ENCODE measurements at regions not wholly inside any gene's neighbourhood (a gene's known extent, or its start where the extent isn't known, plus 50 kb on each side); places are given as distances from the start of the nearest gene placed in this dataset.

DNA sequence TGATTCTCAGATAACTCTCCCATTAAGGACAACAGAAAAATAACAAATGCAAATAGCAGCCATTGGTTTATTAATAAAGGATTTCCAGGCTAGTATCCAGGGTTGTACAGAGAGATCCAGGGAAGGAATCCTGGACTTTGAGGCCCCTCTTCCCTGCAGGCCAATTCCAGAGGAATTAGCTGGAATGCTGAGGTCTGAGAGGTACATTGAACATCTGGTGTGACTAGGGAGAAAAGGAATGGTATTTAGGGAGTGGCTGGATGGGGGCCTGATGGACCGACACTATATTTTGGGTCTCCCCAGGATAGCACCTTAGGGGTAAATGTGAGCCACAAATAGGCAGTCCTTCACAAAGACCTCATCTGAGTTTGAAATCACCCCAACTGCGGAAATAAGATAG lies 924.5 kb downstream of the AACS start:
- Histone ChIP-seq H4K20me1 (no peaks in the 10 kb centered on the region), H3K27ac (no peak overlapping the region), H3K36me3 (no peaks in the 10 kb centered on the region), H3K9me3 (no peaks in the 10 kb centered on the region), H3K4me3 (no peak overlapping the region), H3K4me1 (no peaks in the 10 kb centered on the region), H3K27me3 (no peaks in the 10 kb centered on the region), H3K4me2 (no peak overlapping the region), H3K9ac (no peak overlapping the region)
- TF ChIP-seq Cebpa-rat (IDR thresholded peaks at IDR 0.05), result no peak

DNA sequence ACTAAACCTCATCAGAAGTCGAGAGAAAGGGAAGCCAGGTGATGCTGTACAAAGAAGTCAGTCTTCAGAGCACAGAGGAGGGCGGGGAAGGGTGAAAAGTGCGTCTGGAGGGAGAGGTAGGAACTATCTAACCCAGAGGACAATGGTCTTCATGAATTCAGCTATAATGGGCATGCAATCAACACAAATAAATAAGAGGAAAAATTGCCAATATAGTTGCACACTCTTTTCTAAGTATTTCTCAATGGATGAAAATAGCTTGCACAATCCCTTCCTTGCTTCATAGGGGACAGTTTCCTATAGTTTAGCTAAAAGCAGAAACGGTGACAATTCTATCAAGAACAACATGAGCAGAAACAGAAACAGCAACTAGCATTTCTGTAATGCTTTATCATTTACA lies 931.2 kb downstream of the AACS start:
- no peak overlapping the region for H3K9ac ChIP-seq
- no peaks in the 10 kb centered on the region for H3K4me1 ChIP-seq
- H3K36me3 ChIP-seq, result no peaks in the 10 kb centered on the region

DNA sequence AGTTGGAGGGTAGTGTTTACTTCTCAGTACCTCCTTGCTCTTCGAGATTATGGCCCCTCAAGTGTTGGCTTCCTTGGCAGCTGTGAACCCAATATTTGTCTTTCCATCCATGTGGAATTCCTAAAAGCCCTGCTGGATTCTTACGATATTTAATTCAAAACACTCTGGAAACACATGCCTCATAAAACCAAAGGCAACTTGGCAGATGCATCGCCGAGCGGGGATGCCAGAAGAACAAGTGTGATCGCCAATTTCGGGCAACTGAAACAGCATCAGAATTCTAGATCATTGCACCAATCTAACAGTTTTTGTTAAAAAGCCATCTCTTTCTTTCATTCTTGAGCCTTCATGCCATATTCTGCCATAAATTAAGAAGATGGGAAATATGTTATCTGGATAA lies 934.4 kb downstream of the AACS start:
- Histone ChIP-seq H3K9me3 (peaks cover 16% of the 10 kb centered on the region), H3K4me2 (no peak overlapping the region)

More for the DNA sequence above, 931.2 kb downstream of the AACS start:
- Histone ChIP-seq H3K4me2 (no peak overlapping the region), H3K9me3 (no peaks in the 10 kb centered on the region), H3K4me3 (no peak overlapping the region), H3K27me3 (no peaks in the 10 kb centered on the region), H3K27ac (no peak overlapping the region), H4K20me1 (no peaks in the 10 kb centered on the region)
- no peak for TF ChIP-seq Cebpa-rat (IDR thresholded peaks at IDR 0.05)

DNA sequence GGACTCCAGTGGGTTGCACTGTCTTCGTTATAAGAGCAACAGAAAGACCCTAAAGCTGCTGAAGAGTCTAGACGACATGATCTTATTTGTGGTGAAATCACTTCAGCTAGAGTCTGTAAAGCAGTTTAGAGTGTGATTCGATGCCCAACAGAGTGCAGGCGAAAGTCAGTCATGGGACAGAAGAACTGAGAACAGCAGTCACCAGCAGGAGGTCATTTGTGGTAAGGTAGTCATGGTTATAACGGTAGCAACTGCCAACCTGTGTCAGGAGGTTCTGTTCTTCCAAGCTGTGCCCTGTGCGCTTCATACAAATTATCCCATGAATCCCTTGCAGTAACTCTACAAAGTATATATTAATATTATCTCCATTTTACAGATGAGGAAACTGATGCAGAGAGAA lies 954.1 kb downstream of the AACS start:
- TF ChIP-seq Cebpa-rat (IDR thresholded peaks at IDR 0.05), result no peak
- Histone ChIP-seq H4K20me1 (no peaks in the 10 kb centered on the region), H3K9me3 (peaks cover 44% of the 10 kb centered on the region), H3K27ac (no peak overlapping the region), H3K9ac (no peak overlapping the region), H3K27me3 (no peaks in the 10 kb centered on the region), H3K4me3 (no peak overlapping the region), H3K36me3 (no peaks in the 10 kb centered on the region), H3K4me2 (no peak overlapping the region), H3K4me1 (no peaks in the 10 kb centered on the region)

More for the DNA sequence above, 934.4 kb downstream of the AACS start:
- Histone ChIP-seq H3K36me3 (no peaks in the 10 kb centered on the region), H3K27ac (no peak overlapping the region), H3K4me3 (no peak overlapping the region), H4K20me1 (no peaks in the 10 kb centered on the region), H3K27me3 (no peaks in the 10 kb centered on the region), H3K9ac (no peak overlapping the region), H3K4me1 (no peaks in the 10 kb centered on the region)
- TF ChIP-seq Cebpa-rat (IDR thresholded peaks at IDR 0.05), result no peak

DNA sequence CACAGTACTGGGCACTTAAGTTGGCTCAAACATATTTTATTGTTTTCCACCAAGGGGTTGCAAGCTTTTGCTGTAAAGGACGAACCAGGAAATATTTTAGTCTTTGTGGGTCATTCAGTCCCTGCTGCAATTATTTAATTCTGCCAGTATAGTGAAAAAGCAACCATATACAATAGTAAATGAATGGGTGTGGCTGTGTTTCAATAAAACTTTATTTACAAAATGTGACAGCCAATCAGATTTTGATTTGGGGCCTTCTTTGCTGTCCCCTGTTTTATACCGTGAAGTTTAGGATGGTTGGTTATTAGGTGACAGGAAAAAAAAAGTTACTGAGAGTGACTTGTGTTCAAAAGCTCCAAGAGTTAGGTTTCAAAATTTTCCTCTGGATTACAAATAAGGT lies 956.4 kb downstream of the AACS start:
- H3K9ac ChIP-seq, result no peak overlapping the region
- no peaks in the 10 kb centered on the region for H4K20me1 ChIP-seq
- no peak overlapping the region for H3K4me2 ChIP-seq
- no peaks in the 10 kb centered on the region for H3K36me3 ChIP-seq
- TF ChIP-seq Cebpa-rat (IDR thresholded peaks at IDR 0.05), result no peak
- H3K27me3 ChIP-seq, result no peaks in the 10 kb centered on the region
- no peak overlapping the region for H3K27ac ChIP-seq
- H3K4me3 ChIP-seq, result no peak overlapping the region
- no peaks in the 10 kb centered on the region for H3K4me1 ChIP-seq
- peaks cover 35% of the 10 kb centered on the region for H3K9me3 ChIP-seq

DNA sequence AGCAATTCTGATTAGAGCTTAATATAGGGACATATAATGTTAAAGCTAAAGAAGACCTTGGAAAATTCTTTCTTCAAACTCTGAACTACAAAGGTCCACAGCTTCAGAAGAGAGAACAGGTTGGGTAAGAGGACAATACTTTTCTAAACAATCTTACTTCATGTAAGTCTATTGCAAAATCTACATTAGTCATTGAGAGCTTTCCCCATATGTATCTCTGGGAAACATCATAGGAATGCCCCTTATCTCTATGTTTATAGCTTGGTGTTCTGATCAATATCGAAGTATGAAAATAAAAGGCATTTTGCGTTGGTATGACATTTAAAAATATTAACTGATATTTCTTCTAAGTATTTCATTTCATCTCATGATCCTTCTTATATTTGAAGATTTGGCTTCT lies 962.6 kb downstream of the AACS start:
- no peak for TF ChIP-seq Cebpa-rat (IDR thresholded peaks at IDR 0.05)
- H3K9ac ChIP-seq, result no peak overlapping the region
- no peak overlapping the region for H3K4me3 ChIP-seq
- no peak overlapping the region for H3K27ac ChIP-seq
- H3K4me2 ChIP-seq, result no peak overlapping the region
- H4K20me1 ChIP-seq, result no peaks in the 10 kb centered on the region
- H3K36me3 ChIP-seq, result no peaks in the 10 kb centered on the region
- no peaks in the 10 kb centered on the region for H3K4me1 ChIP-seq
- H3K9me3 ChIP-seq, result no peaks in the 10 kb centered on the region
- H3K27me3 ChIP-seq, result no peaks in the 10 kb centered on the region

DNA sequence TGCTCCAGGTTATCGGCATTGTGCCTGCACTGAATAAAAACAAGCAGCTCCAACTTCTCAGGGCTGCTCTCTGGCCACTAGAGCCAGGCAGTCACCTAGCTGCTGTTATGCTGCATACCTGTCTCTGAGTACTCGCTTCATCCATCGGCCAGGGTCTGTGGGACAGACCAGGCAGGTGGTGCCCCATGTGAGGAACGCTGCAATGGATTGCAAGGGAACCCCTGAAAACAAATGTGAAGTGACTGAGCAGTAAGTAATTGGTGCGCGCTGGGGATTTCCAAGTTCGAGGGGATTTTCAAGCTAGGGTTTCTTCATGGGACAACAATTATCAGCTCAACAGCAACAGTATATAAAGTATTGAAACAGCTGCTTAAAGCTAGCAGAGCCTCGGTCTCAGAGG lies 965.3 kb downstream of the AACS start:
- no peaks in the 10 kb centered on the region for H3K36me3 ChIP-seq
- H3K4me2 ChIP-seq, result no peak overlapping the region
- H3K4me1 ChIP-seq, result no peaks in the 10 kb centered on the region
- H3K4me3 ChIP-seq, result no peak overlapping the region
- H3K9me3 ChIP-seq, result no peaks in the 10 kb centered on the region
- H3K9ac ChIP-seq, result no peak overlapping the region
- no peak for TF ChIP-seq Cebpa-rat (IDR thresholded peaks at IDR 0.05)
- no peak overlapping the region for H3K27ac ChIP-seq
- no peaks in the 10 kb centered on the region for H3K27me3 ChIP-seq
- H4K20me1 ChIP-seq, result no peaks in the 10 kb centered on the region

DNA sequence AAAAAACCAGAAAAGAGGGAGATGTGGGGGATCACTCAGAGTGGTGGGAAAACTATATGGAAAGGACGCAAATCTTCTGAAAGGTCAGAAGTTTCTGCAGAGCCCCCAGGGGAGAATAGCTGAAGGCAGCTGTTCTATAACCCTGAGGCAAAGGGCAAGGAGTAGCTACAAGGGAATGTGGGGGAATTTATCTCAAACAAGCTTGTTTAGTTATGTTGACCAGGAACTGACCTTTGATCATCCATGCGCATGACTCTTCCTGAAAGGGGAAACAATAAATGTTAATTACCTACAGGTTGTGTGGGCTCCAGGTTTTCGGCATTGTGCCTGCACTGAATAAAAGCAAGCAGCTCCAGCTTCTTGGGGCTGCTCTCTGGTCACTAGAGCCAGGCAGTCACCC lies 968.5 kb downstream of the AACS start:
- Histone ChIP-seq H3K27ac (no peak overlapping the region), H3K9me3 (no peaks in the 10 kb centered on the region), H3K9ac (no peak overlapping the region), H4K20me1 (no peaks in the 10 kb centered on the region), H3K4me3 (no peak overlapping the region), H3K4me2 (no peak overlapping the region), H3K27me3 (no peaks in the 10 kb centered on the region), H3K36me3 (no peaks in the 10 kb centered on the region), H3K4me1 (no peaks in the 10 kb centered on the region)
- no peak for TF ChIP-seq Cebpa-rat (IDR thresholded peaks at IDR 0.05)

DNA sequence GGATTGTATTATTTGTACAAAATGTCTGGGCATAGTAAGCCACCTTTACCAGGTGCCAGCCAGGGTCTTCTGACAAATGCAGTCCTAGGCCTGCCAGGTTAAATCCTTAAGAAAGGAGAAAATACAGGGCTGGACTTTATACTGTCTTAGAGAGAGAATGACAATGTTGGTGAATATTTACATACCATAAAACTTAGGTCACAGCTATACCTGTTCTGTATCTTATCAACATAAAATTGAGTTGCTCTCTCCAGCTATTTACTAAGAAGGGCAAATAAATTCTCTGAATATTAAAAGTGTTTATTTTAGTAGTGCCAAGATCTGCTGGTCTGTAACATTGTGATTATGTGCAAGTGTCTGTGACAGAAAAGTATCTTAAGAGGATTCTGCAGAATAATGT lies 971.1 kb downstream of the AACS start:
- Histone ChIP-seq H4K20me1 (no peaks in the 10 kb centered on the region), H3K27ac (no peak overlapping the region), H3K4me2 (no peak overlapping the region), H3K9me3 (peaks cover 9% of the 10 kb centered on the region; the same call in 1 of the 2 replicates), H3K9ac (no peak overlapping the region), H3K4me1 (no peaks in the 10 kb centered on the region), H3K27me3 (no peaks in the 10 kb centered on the region), H3K4me3 (no peak overlapping the region), H3K36me3 (no peaks in the 10 kb centered on the region)
- no peak for TF ChIP-seq Cebpa-rat (IDR thresholded peaks at IDR 0.05)

DNA sequence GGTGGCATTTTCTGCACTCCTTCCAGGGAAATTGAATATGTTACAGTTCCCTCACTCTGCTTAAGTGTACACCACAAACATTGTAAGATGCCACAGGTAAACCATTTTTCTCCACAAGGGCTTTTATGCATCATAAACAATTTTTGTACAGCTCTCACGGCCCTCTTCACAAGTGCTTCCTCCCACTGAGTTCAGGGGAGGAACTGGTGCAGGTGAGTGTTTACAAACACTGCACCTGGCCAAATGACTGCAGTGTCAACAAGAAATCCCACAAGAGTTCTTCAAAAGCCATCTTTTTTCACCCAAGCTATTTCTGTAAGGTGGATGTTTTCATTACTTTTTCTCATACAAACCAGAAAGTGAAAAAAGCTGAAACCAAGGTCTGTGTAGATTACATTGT lies 973.2 kb downstream of the AACS start:
- Histone ChIP-seq H3K36me3 (no peaks in the 10 kb centered on the region), H3K27ac (no peak overlapping the region), H3K9ac (no peak overlapping the region), H3K4me3 (no peak overlapping the region), H3K9me3 (peaks cover 9% of the 10 kb centered on the region; the same call in 1 of the 2 replicates), H4K20me1 (no peaks in the 10 kb centered on the region), H3K4me1 (no peaks in the 10 kb centered on the region), H3K27me3 (no peaks in the 10 kb centered on the region), H3K4me2 (no peak overlapping the region)
- TF ChIP-seq Cebpa-rat (IDR thresholded peaks at IDR 0.05), result no peak

DNA sequence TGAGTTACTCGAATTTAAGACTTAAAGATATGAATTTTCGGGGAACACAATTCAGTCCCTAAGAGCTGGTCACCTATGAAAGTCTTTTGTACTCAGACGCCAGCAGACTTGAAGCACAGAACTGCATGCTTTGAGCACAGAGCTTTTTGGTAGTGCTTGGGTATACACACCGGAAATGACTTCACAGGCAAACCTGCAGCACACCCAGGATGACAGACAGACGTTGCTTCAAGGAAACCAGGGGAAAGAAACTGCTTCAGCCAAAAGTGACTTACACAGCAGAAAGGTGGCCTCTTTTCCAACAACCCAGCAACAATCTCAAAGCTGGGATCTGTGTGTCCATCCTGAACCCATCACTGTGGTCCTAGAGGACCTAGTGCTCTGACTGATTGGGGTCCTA lies 975.1 kb downstream of the AACS start:
- H4K20me1 ChIP-seq, result no peaks in the 10 kb centered on the region
- peaks cover 9% of the 10 kb centered on the region; the same call in 1 of the 2 replicates for H3K9me3 ChIP-seq
- TF ChIP-seq Cebpa-rat (IDR thresholded peaks at IDR 0.05), result no peak
- no peaks in the 10 kb centered on the region for H3K36me3 ChIP-seq
- H3K27me3 ChIP-seq, result no peaks in the 10 kb centered on the region
- H3K9ac ChIP-seq, result no peak overlapping the region
- no peak overlapping the region for H3K4me3 ChIP-seq
- H3K4me2 ChIP-seq, result no peak overlapping the region
- H3K27ac ChIP-seq, result no peak overlapping the region
- H3K4me1 ChIP-seq, result no peaks in the 10 kb centered on the region
